PFSK-1 (cell line): ENCODE measurements at regions not wholly inside any gene's neighbourhood (a gene's known extent, or its start where the extent isn't known, plus 50 kb on each side); places are given as distances from the start of the nearest gene placed in this dataset.

Experiments used
- POLR2AphosphoS5 ChIP-seq: IDR thresholded peaks from 2 replicates; pipeline ENCODE4 v1.6.1; 2012; ENCODE audit warnings: low read depth, mild to moderate bottlenecking, control low read depth, low read length, moderate library complexity
- TF ChIP-seq, protein P1 (sequence below), 2 experiments: IDR thresholded peaks; 2 replicates each; pipeline versions ENCODE4 v1.6.1 to v1.8.0; 2011 to 2012; ENCODE audit warnings: low read depth in 2 of 2, low read length in 2 of 2, control low read depth in 1 of 2, inconsistent platforms in 1 of 2, mild to moderate bottlenecking in 1 of 2, moderate library complexity in 1 of 2; ENCODE audit not compliant: insufficient read depth in 1 of 2

DNA sequence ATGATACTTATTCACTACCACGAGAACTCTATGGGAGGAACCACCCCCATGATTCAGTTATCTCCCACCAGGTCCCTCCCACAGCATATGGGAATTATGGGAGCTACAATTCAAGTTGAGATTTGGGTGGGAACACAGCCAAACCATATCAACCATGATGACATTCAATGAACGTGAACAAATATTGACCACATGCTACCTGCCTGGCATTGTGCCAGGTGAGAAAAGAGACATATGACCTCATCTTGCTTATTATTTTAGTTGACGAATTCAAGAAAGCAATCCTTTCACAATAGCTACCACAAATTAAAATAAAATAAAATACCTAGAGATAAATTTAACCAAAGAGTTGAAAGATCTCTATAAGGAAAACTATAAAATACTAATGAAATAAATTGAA, 286.5 kb upstream of the CRIM1 start:
- TF ChIP-seq POLR2AphosphoS5: no peak
- TF ChIP-seq, protein P1, sequence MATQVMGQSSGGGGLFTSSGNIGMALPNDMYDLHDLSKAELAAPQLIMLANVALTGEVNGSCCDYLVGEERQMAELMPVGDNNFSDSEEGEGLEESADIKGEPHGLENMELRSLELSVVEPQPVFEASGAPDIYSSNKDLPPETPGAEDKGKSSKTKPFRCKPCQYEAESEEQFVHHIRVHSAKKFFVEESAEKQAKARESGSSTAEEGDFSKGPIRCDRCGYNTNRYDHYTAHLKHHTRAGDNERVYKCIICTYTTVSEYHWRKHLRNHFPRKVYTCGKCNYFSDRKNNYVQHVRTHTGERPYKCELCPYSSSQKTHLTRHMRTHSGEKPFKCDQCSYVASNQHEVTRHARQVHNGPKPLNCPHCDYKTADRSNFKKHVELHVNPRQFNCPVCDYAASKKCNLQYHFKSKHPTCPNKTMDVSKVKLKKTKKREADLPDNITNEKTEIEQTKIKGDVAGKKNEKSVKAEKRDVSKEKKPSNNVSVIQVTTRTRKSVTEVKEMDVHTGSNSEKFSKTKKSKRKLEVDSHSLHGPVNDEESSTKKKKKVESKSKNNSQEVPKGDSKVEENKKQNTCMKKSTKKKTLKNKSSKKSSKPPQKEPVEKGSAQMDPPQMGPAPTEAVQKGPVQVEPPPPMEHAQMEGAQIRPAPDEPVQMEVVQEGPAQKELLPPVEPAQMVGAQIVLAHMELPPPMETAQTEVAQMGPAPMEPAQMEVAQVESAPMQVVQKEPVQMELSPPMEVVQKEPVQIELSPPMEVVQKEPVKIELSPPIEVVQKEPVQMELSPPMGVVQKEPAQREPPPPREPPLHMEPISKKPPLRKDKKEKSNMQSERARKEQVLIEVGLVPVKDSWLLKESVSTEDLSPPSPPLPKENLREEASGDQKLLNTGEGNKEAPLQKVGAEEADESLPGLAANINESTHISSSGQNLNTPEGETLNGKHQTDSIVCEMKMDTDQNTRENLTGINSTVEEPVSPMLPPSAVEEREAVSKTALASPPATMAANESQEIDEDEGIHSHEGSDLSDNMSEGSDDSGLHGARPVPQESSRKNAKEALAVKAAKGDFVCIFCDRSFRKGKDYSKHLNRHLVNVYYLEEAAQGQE (IDR thresholded peaks at IDR 0.05; ENCODE audit: insufficient read depth in 1 of 2, low read depth in 2 of 2, low read length in 2 of 2): no peak
